Spinal cord (tissue), 9 donors: ENCODE measurements at regions not wholly inside any gene's neighbourhood (a gene's known extent, or its start where the extent isn't known, plus 50 kb on each side); places are given as distances from the start of the nearest gene placed in this dataset.

Experiments
- DNase-seq, 6 donors: peaks; one replicate each; pipeline versions ENCODE4 v3.0.0 to v3.0.0-alpha.2; 2013 to 2015; ENCODE audit warnings: low spot score in 6 of 6, low read depth in 4 of 6
- H3K27ac ChIP-seq: one replicate; pipeline ENCODE4 v1.5.1; 2013; ENCODE audit warnings: low read depth, low read length, control low read depth
- H3K27me3 ChIP-seq: one replicate; pipeline ENCODE4 v1.6.1; 2013; ENCODE audit warnings: low read length; ENCODE audit not compliant: control insufficient read depth, insufficient read depth
- H3K36me3 ChIP-seq: one replicate; pipeline ENCODE4 v1.6.1; 2013; ENCODE audit warnings: low read length; ENCODE audit not compliant: control insufficient read depth, insufficient read depth
- H3K4me1 ChIP-seq: one replicate; pipeline ENCODE4 v1.6.1; 2013; ENCODE audit warnings: low read length; ENCODE audit not compliant: control insufficient read depth, insufficient read depth
- H3K4me3 ChIP-seq: one replicate; pipeline ENCODE4 v1.5.1; 2013; ENCODE audit warnings: low read depth, low read length, control low read depth
- H3K9me3 ChIP-seq: one replicate; pipeline ENCODE4 v1.6.1; 2013; ENCODE audit warnings: low read length; ENCODE audit not compliant: control insufficient read depth, insufficient read depth
- WGBS: methylation state at CpG from one replicate; pipeline ENCODE4 v1.1.5; 2013; ENCODE audit warnings: missing lambda C conversion rate; ENCODE audit not compliant: insufficient coverage; 5-methylcytosine and 5-hydroxymethylcytosine counted together
- donor health status: healthy.

- Histone ChIP-seq H3K36me3 (no peaks in the 10 kb centered on the region), H3K4me1 (no peaks in the 10 kb centered on the region), H3K9me3 (no peaks in the 10 kb centered on the region), H3K27ac (no peak overlapping the region), H3K27me3 (no peaks in the 10 kb centered on the region), H3K4me3 (no peak overlapping the region)
- WGBS: 100% methylated on average over 1 of the region's 1 CpG
- no peak for DNase-seq
Measured at GRCh38 chr12:28652239-28652638, 462.0 kb downstream of the CCDC91 start.

GRCh38 chr12:28681980-28682379 is 467.1 kb upstream of the FAR2 start:
- Histone ChIP-seq H3K4me3 (no peak overlapping the region), H3K36me3 (no peaks in the 10 kb centered on the region), H3K27me3 (no peaks in the 10 kb centered on the region), H3K9me3 (no peaks in the 10 kb centered on the region), H3K4me1 (no peaks in the 10 kb centered on the region), H3K27ac (no peak overlapping the region)
- no peak for DNase-seq
- WGBS: no CpG with 5 or more reads among the region's 3 CpGs

GRCh38 chr12:28683366-28683765 is 465.7 kb upstream of the FAR2 start:
- Histone ChIP-seq H3K4me3 (no peak overlapping the region), H3K27ac (no peak overlapping the region), H3K36me3 (no peaks in the 10 kb centered on the region), H3K4me1 (no peaks in the 10 kb centered on the region), H3K27me3 (no peaks in the 10 kb centered on the region), H3K9me3 (no peaks in the 10 kb centered on the region)
- WGBS: 100% methylated on average over 1 of the region's 4 CpGs
- no peak for DNase-seq

GRCh38 chr12:28689398-28690175 is 459.5 kb upstream of the FAR2 start:
- H3K4me3 ChIP-seq: no peak overlapping the region
- no peak for DNase-seq
- H3K27ac ChIP-seq: no peak overlapping the region
- H3K36me3 ChIP-seq: no peaks in the 10 kb centered on the region
- H3K4me1 ChIP-seq: no peaks in the 10 kb centered on the region
- no CpG with 5 or more reads among the region's 4 CpGs for WGBS
- no peaks in the 10 kb centered on the region for H3K9me3 ChIP-seq
- no peaks in the 10 kb centered on the region for H3K27me3 ChIP-seq

- no peak for DNase-seq
- Histone ChIP-seq H3K27me3 (no peaks in the 10 kb centered on the region), H3K4me1 (no peaks in the 10 kb centered on the region), H3K9me3 (no peaks in the 10 kb centered on the region), H3K27ac (no peak overlapping the region), H3K36me3 (no peaks in the 10 kb centered on the region), H3K4me3 (no peak overlapping the region)
- WGBS: 80% methylated on average over 1 of the region's 5 CpGs
Measured at GRCh38 chr12:28693565-28694219, 455.4 kb upstream of the FAR2 start.

GRCh38 chr12:28698553-28698952 is 450.5 kb upstream of the FAR2 start:
- no peak for DNase-seq
- Histone ChIP-seq H3K4me3 (no peak overlapping the region), H3K27me3 (no peaks in the 10 kb centered on the region), H3K9me3 (peaks cover under 1% of the 10 kb centered on the region), H3K36me3 (no peaks in the 10 kb centered on the region), H3K27ac (no peak overlapping the region), H3K4me1 (no peaks in the 10 kb centered on the region)
- no CpG with 5 or more reads among the region's 2 CpGs for WGBS

- Histone ChIP-seq H3K36me3 (no peaks in the 10 kb centered on the region), H3K4me3 (no peak overlapping the region)
Measured at GRCh38 chr12:28699029-28699428, 450.0 kb upstream of the FAR2 start.

GRCh38 chr12:28700161-28700560 is 448.9 kb upstream of the FAR2 start:
- H3K27ac ChIP-seq: no peak overlapping the region
- no peaks in the 10 kb centered on the region for H3K4me1 ChIP-seq
- H3K4me3 ChIP-seq: no peak overlapping the region
- no peaks in the 10 kb centered on the region for H3K27me3 ChIP-seq
- peaks cover 3% of the 10 kb centered on the region for H3K9me3 ChIP-seq
- DNase-seq: no peak
- H3K36me3 ChIP-seq: no peaks in the 10 kb centered on the region
- WGBS: no CpG with 5 or more reads among the region's 3 CpGs

More at GRCh38 chr12:28699029-28699428, 450.0 kb upstream of the FAR2 start:
- no peak overlapping the region for H3K27ac ChIP-seq
- no peaks in the 10 kb centered on the region for H3K4me1 ChIP-seq
- DNase-seq: no peak
- no peaks in the 10 kb centered on the region for H3K27me3 ChIP-seq
- H3K9me3 ChIP-seq: peaks cover 3% of the 10 kb centered on the region

GRCh38 chr12:28704477-28705169 is 444.5 kb upstream of the FAR2 start:
- Histone ChIP-seq H3K9me3 (peaks cover 3% of the 10 kb centered on the region), H3K4me1 (no peaks in the 10 kb centered on the region), H3K4me3 (no peak overlapping the region), H3K36me3 (no peaks in the 10 kb centered on the region), H3K27me3 (no peaks in the 10 kb centered on the region), H3K27ac (no peak overlapping the region)
- DNase-seq: no peak
